Small intestine (tissue), 7 donors: ENCODE measurements at regions not wholly inside any gene's neighbourhood (a gene's known extent, or its start where the extent isn't known, plus 50 kb on each side); places are given as distances from the start of the nearest gene placed in this dataset.

Experiments used
- DNase-seq, 2 donors: peaks; one replicate each; pipeline versions ENCODE4 v3.0.0 to v3.0.0-alpha.2; 2013
- FAIRE-seq: peaks from 2 replicates; lab custom pipeline; 2012; peaks lifted over from hg19 to GRCh38; lab: Jason Lieb, UNC
- H3K27ac ChIP-seq, 3 donors: one replicate each; pipeline ENCODE4 v1.5.1; 2013; ENCODE audit warnings: low read length in 2 of 3, mild to moderate bottlenecking in 2 of 3, control low read depth in 1 of 3, inconsistent platforms in 1 of 3, low read depth in 1 of 3, moderate library complexity in 1 of 3
- H3K27me3 ChIP-seq, 3 donors: one replicate each; pipeline ENCODE4 v1.6.1; 2013; ENCODE audit warnings: low read length in 3 of 3, inconsistent platforms in 1 of 3; ENCODE audit not compliant: control insufficient read depth in 3 of 3, insufficient read depth in 3 of 3
- H3K36me3 ChIP-seq, 3 donors: one replicate each; pipeline ENCODE4 v1.6.1; 2013; ENCODE audit warnings: low read length in 3 of 3, inconsistent platforms in 1 of 3, low read depth in 1 of 3, mild to moderate bottlenecking in 1 of 3, moderate library complexity in 1 of 3; ENCODE audit not compliant: control insufficient read depth in 3 of 3, insufficient read depth in 2 of 3
- H3K4me1 ChIP-seq, 3 donors: one replicate each; pipeline ENCODE4 v1.6.1; 2013; ENCODE audit warnings: low read length in 2 of 3, inconsistent platforms in 1 of 3, low read depth in 1 of 3, mild to moderate bottlenecking in 1 of 3, moderate library complexity in 1 of 3; ENCODE audit not compliant: control insufficient read depth in 3 of 3, insufficient read depth in 2 of 3
- H3K4me3 ChIP-seq, 3 donors: one replicate each; pipeline ENCODE4 v1.5.1; 2013; ENCODE audit warnings: low read length in 3 of 3, control low read depth in 1 of 3, inconsistent platforms in 1 of 3, low read depth in 1 of 3, mild to moderate bottlenecking in 1 of 3, moderate library complexity in 1 of 3
- H3K9me3 ChIP-seq, 2 donors: one replicate each; pipeline ENCODE4 v1.6.1; 2013; ENCODE audit warnings: low read depth in 1 of 2, low read length in 1 of 2; ENCODE audit not compliant: control insufficient read depth in 2 of 2, insufficient read depth in 1 of 2
- WGBS, 3 donors: extraction: QIAGEN DNeasy Blood & Tissue Kit; methylation state at CpG; one replicate each; pipeline ENCODE4 v1.1.7; 2013; 5-methylcytosine and 5-hydroxymethylcytosine counted together
- donor health status: healthy with polysubstance abuse.
- donor health status: control.
- donor health status: control.
- donor health status: Bipolar disorder and iron deficiency.
- donor health status: healthy.

- 36 to 69% (median 53%) methylated on average over 4 of the region's 4 CpGs for WGBS, 3 donors
- DNase-seq = peak in 1 of 2 donors; percentile 5
- Histone ChIP-seq H3K27ac (no peak overlapping the region), H3K27me3 (no peaks in the 10 kb centered on the region), H3K4me3 (no peak overlapping the region), H3K36me3 (no peaks in the 10 kb centered on the region), H3K4me1 (peaks cover 0 to 2% (median 0%) of the 10 kb centered on the region in 3 donors), H3K9me3 (peaks cover 0 to 15% of the 10 kb centered on the region in 2 donors)
- no peak for FAIRE-seq
Observed at GRCh38 chr1:239458144-239458500, 71.8 kb downstream of the CHRM3 start.

GRCh38 chr1:239467730-239468129, 81.4 kb downstream of the CHRM3 start:
- FAIRE-seq = no peak
- H3K36me3 ChIP-seq = peaks cover 0 to 4% (median 0%) of the 10 kb centered on the region in 3 donors
- 60 to 81% (median 64%) methylated on average over 2 of the region's 2 CpGs for WGBS, 3 donors

GRCh38 chr1:239478069-239478468, 91.7 kb downstream of the CHRM3 start:
- H3K4me3 ChIP-seq = no peak overlapping the region
- no peak for FAIRE-seq

More at GRCh38 chr1:239467730-239468129, 81.4 kb downstream of the CHRM3 start:
- H3K27me3 ChIP-seq = no peaks in the 10 kb centered on the region
- no peak overlapping the region for H3K27ac ChIP-seq
- H3K4me1 ChIP-seq = no peaks in the 10 kb centered on the region
- no peak overlapping the region for H3K4me3 ChIP-seq
- no peak for DNase-seq
- H3K9me3 ChIP-seq = no peaks in the 10 kb centered on the region

GRCh38 chr1:239483391-239483790, 97.0 kb downstream of the CHRM3 start:
- FAIRE-seq = no peak
- DNase-seq = no peak
- Histone ChIP-seq H3K36me3 (no peaks in the 10 kb centered on the region), H3K9me3 (peaks cover 0 to 16% of the 10 kb centered on the region in 2 donors), H3K4me3 (no peak overlapping the region), H3K4me1 (no peaks in the 10 kb centered on the region), H3K27me3 (no peaks in the 10 kb centered on the region), H3K27ac (no peak overlapping the region)
- WGBS, 3 donors = 63 to 83% (median 72%) methylated on average over 2 of the region's 2 CpGs

More at GRCh38 chr1:239478069-239478468, 91.7 kb downstream of the CHRM3 start:
- Histone ChIP-seq H3K4me1 (no peaks in the 10 kb centered on the region), H3K9me3 (peaks cover 0 to 29% of the 10 kb centered on the region in 2 donors), H3K27me3 (no peaks in the 10 kb centered on the region), H3K27ac (no peak overlapping the region), H3K36me3 (no peaks in the 10 kb centered on the region)
- DNase-seq = no peak

GRCh38 chr1:239493811-239494414, 107.5 kb downstream of the CHRM3 start:
- H3K4me1 ChIP-seq = no peaks in the 10 kb centered on the region

GRCh38 chr1:239505094-239505493, 118.7 kb downstream of the CHRM3 start:
- Histone ChIP-seq H3K4me3 (no peak overlapping the region), H3K36me3 (peaks cover 0 to 4% (median 0%) of the 10 kb centered on the region in 3 donors), H3K27ac (no peak overlapping the region), H3K9me3 (peaks cover 0 to 19% of the 10 kb centered on the region in 2 donors), H3K4me1 (no peaks in the 10 kb centered on the region), H3K27me3 (no peaks in the 10 kb centered on the region)
- DNase-seq (no peak), FAIRE-seq (no peak)

More at GRCh38 chr1:239493811-239494414, 107.5 kb downstream of the CHRM3 start:
- 87 to 97% (median 95%) methylated on average over 2 of the region's 2 CpGs for WGBS, 3 donors
- H3K27me3 ChIP-seq = no peaks in the 10 kb centered on the region
- H3K9me3 ChIP-seq = peaks cover 0 to 13% of the 10 kb centered on the region in 2 donors
- no peak for DNase-seq
- no peak overlapping the region for H3K4me3 ChIP-seq
- no peak for FAIRE-seq
- H3K36me3 ChIP-seq = no peaks in the 10 kb centered on the region
- no peak overlapping the region for H3K27ac ChIP-seq

GRCh38 chr1:239507826-239508225, 121.5 kb downstream of the CHRM3 start:
- Histone ChIP-seq H3K4me3 (no peak overlapping the region), H3K27ac (no peak overlapping the region), H3K4me1 (no peaks in the 10 kb centered on the region), H3K9me3 (peaks cover 0 to 19% of the 10 kb centered on the region in 2 donors), H3K36me3 (peaks cover 0 to 4% (median 0%) of the 10 kb centered on the region in 3 donors), H3K27me3 (no peaks in the 10 kb centered on the region)
- 93 to 96% (median 94%) methylated on average over 1 of the region's 1 CpG for WGBS, 3 donors
- DNase-seq (no peak), FAIRE-seq (no peak)

- DNase-seq (no peak), FAIRE-seq (no peak)
- H3K27me3 ChIP-seq = no peaks in the 10 kb centered on the region
- H3K4me3 ChIP-seq = no peak overlapping the region
- H3K27ac ChIP-seq = no peak overlapping the region
- no peaks in the 10 kb centered on the region for H3K4me1 ChIP-seq
- 73 to 89% (median 75%) methylated on average over 2 of the region's 2 CpGs for WGBS, 3 donors
- peaks cover 0 to 5% of the 10 kb centered on the region in 2 donors for H3K9me3 ChIP-seq
- H3K36me3 ChIP-seq = no peaks in the 10 kb centered on the region
Observed at GRCh38 chr1:239511875-239512274, 125.5 kb downstream of the CHRM3 start.

- Histone ChIP-seq H3K4me1 (no peaks in the 10 kb centered on the region), H3K27ac (no peak overlapping the region), H3K36me3 (no peaks in the 10 kb centered on the region), H3K9me3 (no peaks in the 10 kb centered on the region), H3K27me3 (no peaks in the 10 kb centered on the region), H3K4me3 (no peak overlapping the region)
- FAIRE-seq (no peak), DNase-seq (no peak)
- 90 to 94% (median 93%) methylated on average over 9 of the region's 9 CpGs for WGBS, 3 donors
Observed at GRCh38 chr1:239516579-239516978, 130.2 kb downstream of the CHRM3 start.
